SK-N-SH treated with all-trans-retinoic acid at 6 μM for 48 hours (cell line): ENCODE measurements at regions not wholly inside any gene's neighbourhood (a gene's known extent, or its start where the extent isn't known, plus 50 kb on each side); places are given as distances from the start of the nearest gene placed in this dataset.
"Not testable (repeated sequence)": the region's sequence is repeated elsewhere in the genome, so short reads cannot be mapped to it uniquely, and the experiment has no call there.

ENCODE experiments used
- ATAC-seq: fragments of 200-7000 bp; cut with Tn5 transposase; 3 replicates; pipeline ENCODE4 v1.9.1; 2020; ENCODE audit warnings: mild to moderate bottlenecking, moderate library complexity
- BACH2 ChIP-seq: fragments of 250-450 bp; sonication (Bioruptor Pico); IDR thresholded peaks from 2 replicates; pipeline ENCODE4 v1.9.0; 2021; ENCODE audit warnings: mild to moderate bottlenecking, borderline replicate concordance
- CREB5 ChIP-seq: fragments of 250-450 bp; sonication (Bioruptor Pico); IDR thresholded peaks from 2 replicates; pipeline ENCODE4 v1.5.1; 2020; ENCODE audit warnings: low read depth, mild to moderate bottlenecking, moderate library complexity
- CSDC2 ChIP-seq: fragments of 250-450 bp; sonication (Bioruptor Pico); IDR thresholded peaks from 2 replicates; pipeline ENCODE4 v1.5.0; 2020; ENCODE audit warnings: mild to moderate bottlenecking, moderate library complexity
- ESRRG ChIP-seq: fragments of 250-450 bp; sonication (Bioruptor Pico); IDR thresholded peaks from 2 replicates; pipeline ENCODE4 v1.6.1; 2021; ENCODE audit warnings: mild to moderate bottlenecking
- ISL1 ChIP-seq: fragments of 250-450 bp; sonication (Bioruptor Pico); IDR thresholded peaks from 2 replicates; pipeline ENCODE4 v2.1.2; 2022; ENCODE audit warnings: mild to moderate bottlenecking, moderate library complexity
- OSR1 ChIP-seq: fragments of 250-450 bp; sonication (Bioruptor Pico); IDR thresholded peaks from 2 replicates; pipeline ENCODE4 v1.8.0; 2022; ENCODE audit warnings: moderate library complexity, mild to moderate bottlenecking, inconsistent platforms
- POU6F1 ChIP-seq: fragments of 250-450 bp; sonication (Bioruptor Pico); IDR thresholded peaks from 2 replicates; pipeline ENCODE4 v1.8.0; 2021; ENCODE audit warnings: low read depth, mild to moderate bottlenecking, moderate library complexity, borderline replicate concordance
- PPARA ChIP-seq: fragments of 250-450 bp; sonication (Bioruptor Pico); IDR thresholded peaks from 2 replicates; pipeline ENCODE4 v1.5.0; 2020; ENCODE audit warnings: mild to moderate bottlenecking, borderline replicate concordance
- RARB ChIP-seq: fragments of 250-450 bp; sonication (Bioruptor Pico); IDR thresholded peaks from 2 replicates; pipeline ENCODE4 v1.8.0; 2021; ENCODE audit warnings: mild to moderate bottlenecking, moderate library complexity
- TCF4 ChIP-seq: fragments of 250-450 bp; sonication (Bioruptor Pico); IDR thresholded peaks from 2 replicates; pipeline ENCODE4 v1.8.0; 2021; ENCODE audit warnings: mild to moderate bottlenecking, moderate library complexity, borderline replicate concordance
- TOX ChIP-seq: fragments of 250-450 bp; sonication (Bioruptor Pico); IDR thresholded peaks from 2 replicates; pipeline ENCODE4 v1.8.0; 2021; ENCODE audit warnings: mild to moderate bottlenecking, moderate library complexity, borderline replicate concordance
- ZC3H10 ChIP-seq: fragments of 250-450 bp; sonication (Bioruptor Pico); IDR thresholded peaks from 2 replicates; pipeline ENCODE4 v1.5.1; 2021; ENCODE audit warnings: mild to moderate bottlenecking, moderate library complexity
- ZFP3 ChIP-seq: fragments of 250-450 bp; sonication (Bioruptor Pico); IDR thresholded peaks from 2 replicates; pipeline ENCODE4 v1.5.0; 2020; ENCODE audit warnings: mild to moderate bottlenecking, moderate library complexity
- ZNF70 ChIP-seq: fragments of 450-650 bp; formaldehyde crosslinking; IDR thresholded peaks from 2 replicates; pipeline ENCODE4 v1.5.0; 2020; ENCODE audit warnings: mild to moderate bottlenecking, moderate library complexity
- ZNF8 ChIP-seq: fragments of 450-650 bp; formaldehyde crosslinking; IDR thresholded peaks from 2 replicates; pipeline ENCODE4 v1.5.0; 2020; ENCODE audit warnings: mild to moderate bottlenecking, moderate library complexity
- TF ChIP-seq, protein P1 (sequence below): fragments of 250-450 bp; sonication (Bioruptor Pico); IDR thresholded peaks from 2 replicates; pipeline ENCODE4 v1.5.0; 2020; ENCODE audit warnings: mild to moderate bottlenecking, moderate library complexity
- TF ChIP-seq, protein P2 (sequence below): fragments of 250-450 bp; sonication (Bioruptor Pico); IDR thresholded peaks from 2 replicates; pipeline ENCODE4 v1.8.0; 2020; ENCODE audit warnings: mild to moderate bottlenecking, moderate library complexity, borderline replicate concordance
- TF ChIP-seq, protein P3 (sequence below): fragments of 250-450 bp; sonication (Bioruptor Pico); IDR thresholded peaks from 2 replicates; pipeline ENCODE4 v1.5.1; 2021; ENCODE audit warnings: mild to moderate bottlenecking, moderate library complexity

- TF ChIP-seq ZNF8 (CRISPR knock-in tag): no peak
- TF ChIP-seq, protein P1, sequence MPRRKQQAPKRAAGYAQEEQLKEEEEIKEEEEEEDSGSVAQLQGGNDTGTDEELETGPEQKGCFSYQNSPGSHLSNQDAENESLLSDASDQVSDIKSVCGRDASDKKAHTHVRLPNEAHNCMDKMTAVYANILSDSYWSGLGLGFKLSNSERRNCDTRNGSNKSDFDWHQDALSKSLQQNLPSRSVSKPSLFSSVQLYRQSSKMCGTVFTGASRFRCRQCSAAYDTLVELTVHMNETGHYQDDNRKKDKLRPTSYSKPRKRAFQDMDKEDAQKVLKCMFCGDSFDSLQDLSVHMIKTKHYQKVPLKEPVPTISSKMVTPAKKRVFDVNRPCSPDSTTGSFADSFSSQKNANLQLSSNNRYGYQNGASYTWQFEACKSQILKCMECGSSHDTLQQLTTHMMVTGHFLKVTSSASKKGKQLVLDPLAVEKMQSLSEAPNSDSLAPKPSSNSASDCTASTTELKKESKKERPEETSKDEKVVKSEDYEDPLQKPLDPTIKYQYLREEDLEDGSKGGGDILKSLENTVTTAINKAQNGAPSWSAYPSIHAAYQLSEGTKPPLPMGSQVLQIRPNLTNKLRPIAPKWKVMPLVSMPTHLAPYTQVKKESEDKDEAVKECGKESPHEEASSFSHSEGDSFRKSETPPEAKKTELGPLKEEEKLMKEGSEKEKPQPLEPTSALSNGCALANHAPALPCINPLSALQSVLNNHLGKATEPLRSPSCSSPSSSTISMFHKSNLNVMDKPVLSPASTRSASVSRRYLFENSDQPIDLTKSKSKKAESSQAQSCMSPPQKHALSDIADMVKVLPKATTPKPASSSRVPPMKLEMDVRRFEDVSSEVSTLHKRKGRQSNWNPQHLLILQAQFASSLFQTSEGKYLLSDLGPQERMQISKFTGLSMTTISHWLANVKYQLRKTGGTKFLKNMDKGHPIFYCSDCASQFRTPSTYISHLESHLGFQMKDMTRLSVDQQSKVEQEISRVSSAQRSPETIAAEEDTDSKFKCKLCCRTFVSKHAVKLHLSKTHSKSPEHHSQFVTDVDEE (CRISPR knock-in tag): no peak
- no peak for TF ChIP-seq POU6F1 (CRISPR knock-in tag)
- TF ChIP-seq CREB5 (CRISPR knock-in tag): no peak
- no peak for TF ChIP-seq ZNF70 (CRISPR knock-in tag)
- ATAC-seq: no peak
Observed at GRCh38 chr9:108434036-108434435, 421.8 kb downstream of the ACTL7B start.

DNA sequence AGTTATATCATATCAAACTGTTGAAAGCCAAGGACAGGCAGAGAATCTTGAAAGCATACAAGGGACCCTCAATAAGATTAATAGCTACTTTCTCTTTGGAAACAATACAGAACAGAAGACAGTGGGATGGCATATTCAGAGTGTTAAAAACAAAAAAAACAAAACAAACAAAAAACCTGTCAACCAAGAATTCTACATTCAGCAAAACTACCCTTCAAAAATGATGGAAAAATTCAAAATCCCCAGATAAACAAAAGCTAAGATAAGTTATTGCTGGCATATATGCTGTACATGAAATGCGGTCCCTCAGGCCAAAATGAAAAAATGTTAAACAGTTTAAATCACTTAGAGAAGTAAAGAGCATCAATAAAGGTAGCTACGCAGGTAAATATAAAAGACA lies 425.1 kb downstream of the ACTL7B start:
- ATAC-seq: no peak
- TF ChIP-seq, protein P2, sequence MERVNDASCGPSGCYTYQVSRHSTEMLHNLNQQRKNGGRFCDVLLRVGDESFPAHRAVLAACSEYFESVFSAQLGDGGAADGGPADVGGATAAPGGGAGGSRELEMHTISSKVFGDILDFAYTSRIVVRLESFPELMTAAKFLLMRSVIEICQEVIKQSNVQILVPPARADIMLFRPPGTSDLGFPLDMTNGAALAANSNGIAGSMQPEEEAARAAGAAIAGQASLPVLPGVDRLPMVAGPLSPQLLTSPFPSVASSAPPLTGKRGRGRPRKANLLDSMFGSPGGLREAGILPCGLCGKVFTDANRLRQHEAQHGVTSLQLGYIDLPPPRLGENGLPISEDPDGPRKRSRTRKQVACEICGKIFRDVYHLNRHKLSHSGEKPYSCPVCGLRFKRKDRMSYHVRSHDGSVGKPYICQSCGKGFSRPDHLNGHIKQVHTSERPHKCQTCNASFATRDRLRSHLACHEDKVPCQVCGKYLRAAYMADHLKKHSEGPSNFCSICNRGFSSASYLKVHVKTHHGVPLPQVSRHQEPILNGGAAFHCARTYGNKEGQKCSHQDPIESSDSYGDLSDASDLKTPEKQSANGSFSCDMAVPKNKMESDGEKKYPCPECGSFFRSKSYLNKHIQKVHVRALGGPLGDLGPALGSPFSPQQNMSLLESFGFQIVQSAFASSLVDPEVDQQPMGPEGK (CRISPR knock-in tag): no peak
- no peak for TF ChIP-seq ZNF70 (CRISPR knock-in tag)
- TF ChIP-seq POU6F1 (CRISPR knock-in tag): no peak
- TF ChIP-seq ZFP3 (CRISPR knock-in tag): no peak
- no peak for TF ChIP-seq PPARA (CRISPR knock-in tag)
- TF ChIP-seq ZNF8 (CRISPR knock-in tag): no peak
- TF ChIP-seq RARB (CRISPR knock-in tag): no peak
- TF ChIP-seq ZC3H10: no peak
- TF ChIP-seq, protein P1 (CRISPR knock-in tag): no peak
- TF ChIP-seq, protein P3, sequence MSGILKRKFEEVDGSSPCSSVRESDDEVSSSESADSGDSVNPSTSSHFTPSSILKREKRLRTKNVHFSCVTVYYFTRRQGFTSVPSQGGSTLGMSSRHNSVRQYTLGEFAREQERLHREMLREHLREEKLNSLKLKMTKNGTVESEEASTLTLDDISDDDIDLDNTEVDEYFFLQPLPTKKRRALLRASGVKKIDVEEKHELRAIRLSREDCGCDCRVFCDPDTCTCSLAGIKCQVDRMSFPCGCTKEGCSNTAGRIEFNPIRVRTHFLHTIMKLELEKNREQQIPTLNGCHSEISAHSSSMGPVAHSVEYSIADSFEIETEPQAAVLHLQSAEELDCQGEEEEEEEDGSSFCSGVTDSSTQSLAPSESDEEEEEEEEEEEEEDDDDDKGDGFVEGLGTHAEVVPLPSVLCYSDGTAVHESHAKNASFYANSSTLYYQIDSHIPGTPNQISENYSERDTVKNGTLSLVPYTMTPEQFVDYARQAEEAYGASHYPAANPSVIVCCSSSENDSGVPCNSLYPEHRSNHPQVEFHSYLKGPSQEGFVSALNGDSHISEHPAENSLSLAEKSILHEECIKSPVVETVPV: no peak
- TF ChIP-seq OSR1 (CRISPR knock-in tag): no peak
- no peak for TF ChIP-seq ISL1 (CRISPR knock-in tag)
- no peak for TF ChIP-seq TCF4 (CRISPR knock-in tag)

DNA sequence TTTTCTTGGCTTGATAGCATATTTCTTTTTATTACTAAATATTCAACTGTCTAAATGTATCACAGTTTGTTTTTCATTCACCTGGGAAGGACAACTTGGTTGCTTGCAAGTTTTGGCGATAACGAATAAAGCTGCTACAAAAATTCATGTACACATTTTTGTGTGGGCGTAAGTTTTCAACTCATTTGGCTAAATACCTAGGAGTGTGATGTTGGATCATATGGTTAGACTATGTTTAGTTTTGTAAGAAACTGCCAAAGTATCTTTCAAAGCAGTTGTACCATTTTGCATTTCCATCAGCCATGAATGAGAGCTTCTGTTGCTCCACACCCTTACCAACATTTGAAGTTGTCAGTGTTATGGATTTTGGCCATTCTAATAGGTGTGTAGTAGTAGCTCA lies 428.0 kb downstream of the ACTL7B start:
- no peak for TF ChIP-seq TOX
- no peak for TF ChIP-seq ISL1 (CRISPR knock-in tag)
- no peak for TF ChIP-seq OSR1 (CRISPR knock-in tag)
- no peak for TF ChIP-seq RARB (CRISPR knock-in tag)
- no peak for TF ChIP-seq ESRRG (CRISPR knock-in tag)
- TF ChIP-seq CSDC2 (CRISPR knock-in tag): no peak
- TF ChIP-seq, protein P2 (CRISPR knock-in tag): no peak
- TF ChIP-seq BACH2: no peak
- TF ChIP-seq, all 23 proteins: peak for 0
- ATAC-seq: no peak

GRCh38 chr9:108426421-108426940 lies 429.3 kb downstream of the ACTL7B start:
- ATAC-seq: not testable (repeated sequence)
